Left lung (tissue), 4 donors: ENCODE measurements at regions not wholly inside any gene's neighbourhood (a gene's known extent, or its start where the extent isn't known, plus 50 kb on each side); places are given as distances from the start of the nearest gene placed in this dataset.

Experiments used
- ATAC-seq: fragments of 200-7000 bp; cut with Tn5 transposase; one replicate; pipeline ENCODE4 v1.9.1; 2020; ENCODE audit warnings: moderate library complexity
- DNase-seq, 4 donors: peaks; one replicate each; pipeline ENCODE4 v3.0.0-alpha.2; 2013 to 2020
- H3K27ac ChIP-seq, 2 donors: fragments of 200-600 bp; sonication (generic) in 1 of 2; one replicate each; pipeline versions ENCODE4 v1.5.0 to v1.8.0; 2020 to 2021
- H3K27me3 ChIP-seq, 2 donors: fragments of 200-600 bp; sonication (generic) in 1 of 2; one replicate each; pipeline versions ENCODE4 v1.5.0 to v1.8.0; 2020 to 2021
- H3K36me3 ChIP-seq, 2 donors: fragments of 200-600 bp; sonication (generic) in 1 of 2; one replicate each; pipeline versions ENCODE4 v1.5.0 to v1.8.0; 2020 to 2021
- H3K4me1 ChIP-seq, 2 donors: fragments of 200-600 bp; one replicate each; pipeline ENCODE4 v1.8.0; 2021
- H3K4me3 ChIP-seq, 2 donors: fragments of 200-600 bp; sonication (generic) in 1 of 2; one replicate each; pipeline versions ENCODE4 v1.5.0 to v1.8.0; 2020 to 2021; ENCODE audit warnings: mild to moderate bottlenecking in 1 of 2
- H3K9me3 ChIP-seq, 2 donors: fragments of 200-600 bp; sonication (generic) in 1 of 2; one replicate each; pipeline versions ENCODE4 v1.5.0 to v1.8.0; 2020 to 2021
- intact Hi-C, 2 donors: fragments of 100-400 bp; cut with DNase I; formaldehyde crosslinking; loops; one replicate each; pipeline versions ENCODE4 v1.11.2 to v1.14.2; 2022
- TF ChIP-seq, protein P1 (sequence below), 2 donors: fragments of 200-600 bp; sonication (generic) in 1 of 2; IDR thresholded peaks; one replicate each; pipeline versions ENCODE4 v1.5.0 to v1.8.0; 2021; ENCODE audit warnings: antibody characterized with exemption in 2 of 2
- donor health status: DM: no; HTN: yes; CAD: no.
- donor health status: DM: no; HTN: no; CAD: no.

DNA sequence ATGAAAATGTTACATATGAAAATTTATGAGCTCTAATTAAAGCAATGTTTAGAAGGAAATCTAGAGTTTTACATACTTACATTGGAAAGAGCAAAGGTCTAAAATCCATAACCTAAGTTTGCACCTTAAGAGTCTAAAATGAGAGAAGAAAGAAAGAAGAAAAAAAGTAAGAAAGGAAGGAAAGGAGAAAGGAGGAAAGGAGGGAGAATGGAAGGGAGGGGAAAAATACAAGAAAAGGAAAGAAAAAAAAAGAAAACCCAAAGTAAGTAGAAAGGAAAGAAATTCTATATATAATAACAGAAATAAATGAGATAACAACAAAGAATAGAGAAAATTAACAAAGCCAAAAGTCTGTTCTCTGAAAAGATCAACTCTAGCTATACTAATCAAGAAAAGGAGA is 122.6 kb downstream of the BCL2L11 start:
- Histone ChIP-seq H3K4me3 (no peak overlapping the region), H3K4me1 (no peaks in the 10 kb centered on the region), H3K36me3 (no peaks in the 10 kb centered on the region), H3K9me3 (no peaks in the 10 kb centered on the region), H3K27ac (no peak overlapping the region), H3K27me3 (no peaks in the 10 kb centered on the region)
- TF ChIP-seq, protein P1, sequence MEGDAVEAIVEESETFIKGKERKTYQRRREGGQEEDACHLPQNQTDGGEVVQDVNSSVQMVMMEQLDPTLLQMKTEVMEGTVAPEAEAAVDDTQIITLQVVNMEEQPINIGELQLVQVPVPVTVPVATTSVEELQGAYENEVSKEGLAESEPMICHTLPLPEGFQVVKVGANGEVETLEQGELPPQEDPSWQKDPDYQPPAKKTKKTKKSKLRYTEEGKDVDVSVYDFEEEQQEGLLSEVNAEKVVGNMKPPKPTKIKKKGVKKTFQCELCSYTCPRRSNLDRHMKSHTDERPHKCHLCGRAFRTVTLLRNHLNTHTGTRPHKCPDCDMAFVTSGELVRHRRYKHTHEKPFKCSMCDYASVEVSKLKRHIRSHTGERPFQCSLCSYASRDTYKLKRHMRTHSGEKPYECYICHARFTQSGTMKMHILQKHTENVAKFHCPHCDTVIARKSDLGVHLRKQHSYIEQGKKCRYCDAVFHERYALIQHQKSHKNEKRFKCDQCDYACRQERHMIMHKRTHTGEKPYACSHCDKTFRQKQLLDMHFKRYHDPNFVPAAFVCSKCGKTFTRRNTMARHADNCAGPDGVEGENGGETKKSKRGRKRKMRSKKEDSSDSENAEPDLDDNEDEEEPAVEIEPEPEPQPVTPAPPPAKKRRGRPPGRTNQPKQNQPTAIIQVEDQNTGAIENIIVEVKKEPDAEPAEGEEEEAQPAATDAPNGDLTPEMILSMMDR (IDR thresholded peaks at IDR 0.05) = no peak
- ATAC-seq (no peak), DNase-seq (no peak)
- intact Hi-C loops = no loop called here

DNA sequence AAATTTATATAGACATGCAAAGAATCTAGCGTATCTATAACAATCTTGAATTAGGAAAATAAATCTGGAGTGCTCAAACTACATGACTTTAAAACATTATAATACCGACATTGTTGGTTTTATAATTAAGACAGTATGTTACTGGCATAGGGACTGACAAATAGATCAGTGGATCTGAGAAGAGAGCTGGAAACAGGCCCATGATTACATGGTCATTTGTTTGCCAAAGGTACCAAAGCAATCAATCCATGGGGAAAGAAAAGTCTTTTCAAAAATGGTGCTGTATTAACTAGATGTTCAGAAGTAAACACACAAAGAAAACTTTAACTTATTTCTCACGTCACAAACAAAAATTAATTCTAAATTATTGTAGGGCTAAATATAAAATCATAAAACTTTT is 124.2 kb downstream of the BCL2L11 start:
- TF ChIP-seq, protein P1 (IDR thresholded peaks at IDR 0.05) = no peak
- intact Hi-C loops = no loop called here
- no peaks in the 10 kb centered on the region for H3K9me3 ChIP-seq

DNA sequence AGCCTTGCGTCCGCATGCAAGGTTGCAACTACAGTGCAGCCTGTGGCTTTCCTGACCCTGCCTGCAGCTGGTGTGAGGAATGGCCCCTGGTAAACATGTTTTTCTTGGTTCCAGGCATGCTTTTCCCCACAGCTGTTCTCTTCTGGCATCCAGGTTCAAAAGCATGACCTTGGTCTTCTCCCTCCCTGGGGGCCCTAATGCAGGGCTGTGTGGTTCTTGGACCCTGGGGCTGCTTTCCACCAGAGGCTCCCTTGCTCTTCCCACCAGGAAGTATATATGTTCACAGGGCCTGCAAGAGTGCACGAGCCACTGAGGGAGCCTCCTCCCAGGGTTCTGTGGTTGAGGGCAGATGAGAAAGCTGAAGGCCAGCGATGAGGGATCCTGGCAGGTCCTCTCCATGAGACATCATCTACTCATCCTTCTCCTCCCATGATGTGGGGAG is 125.9 kb downstream of the BCL2L11 start:
- Histone ChIP-seq H3K27ac (no peak overlapping the region), H3K4me1 (no peaks in the 10 kb centered on the region), H3K4me3 (no peak overlapping the region), H3K27me3 (no peaks in the 10 kb centered on the region), H3K36me3 (no peaks in the 10 kb centered on the region), H3K9me3 (no peaks in the 10 kb centered on the region)
- DNase-seq = no peak
- TF ChIP-seq, protein P1 (IDR thresholded peaks at IDR 0.05) = no peak
- ATAC-seq = no peak
- intact Hi-C loops = no loop called here

More for the DNA sequence above, 124.2 kb downstream of the BCL2L11 start:
- no peaks in the 10 kb centered on the region for H3K36me3 ChIP-seq
- H3K4me3 ChIP-seq = no peak overlapping the region
- H3K27me3 ChIP-seq = no peaks in the 10 kb centered on the region
- ATAC-seq (no peak), DNase-seq (no peak)
- no peaks in the 10 kb centered on the region for H3K4me1 ChIP-seq
- no peak overlapping the region for H3K27ac ChIP-seq

- DNase-seq (no peak), ATAC-seq (no peak)
- H3K4me3 ChIP-seq = no peak overlapping the region
- no peaks in the 10 kb centered on the region for H3K9me3 ChIP-seq
- H3K36me3 ChIP-seq = no peaks in the 10 kb centered on the region
- H3K4me1 ChIP-seq = no peaks in the 10 kb centered on the region
- intact Hi-C loops = no loop called here
- no peak overlapping the region for H3K27ac ChIP-seq
- no peaks in the 10 kb centered on the region for H3K27me3 ChIP-seq
- TF ChIP-seq, protein P1 (IDR thresholded peaks at IDR 0.05) = no peak
These were observed 126.8 kb downstream of the BCL2L11 start for GRCh38 chr2:111247491-111247890.

- DNase-seq (no peak), ATAC-seq (no peak)
- Histone ChIP-seq H3K27ac (no peak overlapping the region), H3K9me3 (no peaks in the 10 kb centered on the region), H3K4me1 (no peaks in the 10 kb centered on the region), H3K4me3 (no peak overlapping the region), H3K27me3 (no peaks in the 10 kb centered on the region), H3K36me3 (no peaks in the 10 kb centered on the region)
- intact Hi-C loops = no loop called here
- TF ChIP-seq, protein P1 (IDR thresholded peaks at IDR 0.05) = no peak
These were observed 129.1 kb downstream of the BCL2L11 start for GRCh38 chr2:111249806-111250205.
